H1 (cell line): ENCODE measurements at regions not wholly inside any gene's neighbourhood (a gene's known extent, or its start where the extent isn't known, plus 50 kb on each side); places are given as distances from the start of the nearest gene placed in this dataset.

ENCODE experiments used
- CBX5 ChIP-seq: fragments of 300-800, 300-1000 bp; sonication (generic); IDR thresholded peaks from 2 replicates; pipeline ENCODE4 v1.7.1; 2016; ENCODE audit warnings: antibody characterized with exemption, low read length, low read depth
- CHD1 ChIP-seq: IDR thresholded peaks from 2 replicates; pipeline ENCODE4 v1.6.1; 2012; ENCODE audit warnings: low read depth, low read length, improper control_type of control experiment
- EGR1 ChIP-seq: IDR thresholded peaks from 2 replicates; pipeline ENCODE4 v1.6.1; 2011; ENCODE audit warnings: low read depth, low read length, borderline replicate concordance
- HDAC2 ChIP-seq, 2 experiments: fragments of 300-600 bp in 1 of 2; sonication (generic) in 1 of 2; IDR thresholded peaks; 2 replicates each; pipeline ENCODE4 v1.6.1; 2011 to 2012; ENCODE audit warnings: low read depth in 2 of 2, low read length in 2 of 2, mild to moderate bottlenecking in 2 of 2, moderate library complexity in 2 of 2, borderline replicate concordance in 1 of 2, inconsistent platforms in 1 of 2
- JUND ChIP-seq: IDR thresholded peaks from 2 replicates; pipeline ENCODE4 v1.6.1; 2011; ENCODE audit warnings: mild to moderate bottlenecking, improper control_type of control experiment, low read length
- PHF8 ChIP-seq: fragments of 200-600 bp; sonication (generic); conservative IDR thresholded peaks from 2 replicates; pipeline ENCODE4 v1.7.1; 2012; ENCODE audit warnings: low read depth, mild to moderate bottlenecking, inconsistent platforms, low read length, moderate library complexity
- POLR2A ChIP-seq, 2 experiments: IDR thresholded peaks; 1 replicate in 1 of 2; 2 replicates in 1 of 2; pipeline ENCODE4 v1.6.1; 2011; ENCODE audit warnings: low read depth in 2 of 2, low read length in 2 of 2, mild to moderate bottlenecking in 2 of 2; ENCODE audit errors: control extremely low read depth in 1 of 2
- POLR2AphosphoS5 ChIP-seq: IDR thresholded peaks from 2 replicates; pipeline ENCODE4 v1.6.1; 2011; ENCODE audit warnings: low read depth, low read length
- RAD21 ChIP-seq, 2 experiments: IDR thresholded peaks in 1 of 2; conservative IDR thresholded peaks in 1 of 2; 2 replicates each; pipeline ENCODE4 v1.6.1; 2011; ENCODE audit warnings: low read depth in 2 of 2, low read length in 2 of 2, improper control_type of control experiment in 1 of 2, inconsistent platforms in 1 of 2, mild to moderate bottlenecking in 1 of 2, moderate library complexity in 1 of 2
- SAP30 ChIP-seq: fragments of 300-600 bp; sonication (generic); IDR thresholded peaks from 2 replicates; pipeline ENCODE4 v1.7.1; 2012; ENCODE audit warnings: low read length, moderate library complexity, mild to moderate bottlenecking, inconsistent platforms; ENCODE audit not compliant: insufficient read depth, insufficient replicate concordance
- SIX5 ChIP-seq: IDR thresholded peaks from 2 replicates; pipeline ENCODE4 v1.6.1; 2011; ENCODE audit warnings: mild to moderate bottlenecking, low read depth, low read length
- SP4 ChIP-seq: IDR thresholded peaks from 2 replicates; pipeline ENCODE4 v1.6.1; 2012; ENCODE audit warnings: low read length, inconsistent platforms
- SUZ12 ChIP-seq: fragments of 200-600 bp; sonication (generic); IDR thresholded peaks from 2 replicates; pipeline ENCODE4 v1.6.1; 2012; ENCODE audit warnings: mild to moderate bottlenecking, inconsistent platforms, low read length, moderate library complexity, mixed read lengths
- ZNF274 ChIP-seq: IDR thresholded peaks from 2 replicates; pipeline ENCODE4 v1.7.0; 2012; ENCODE audit warnings: low read length, borderline replicate concordance; ENCODE audit errors: extremely low read depth
- TF ChIP-seq, protein P1 (sequence below): IDR thresholded peaks from 2 replicates; pipeline ENCODE4 v1.6.1; 2012; ENCODE audit warnings: low read length, inconsistent platforms

DNA sequence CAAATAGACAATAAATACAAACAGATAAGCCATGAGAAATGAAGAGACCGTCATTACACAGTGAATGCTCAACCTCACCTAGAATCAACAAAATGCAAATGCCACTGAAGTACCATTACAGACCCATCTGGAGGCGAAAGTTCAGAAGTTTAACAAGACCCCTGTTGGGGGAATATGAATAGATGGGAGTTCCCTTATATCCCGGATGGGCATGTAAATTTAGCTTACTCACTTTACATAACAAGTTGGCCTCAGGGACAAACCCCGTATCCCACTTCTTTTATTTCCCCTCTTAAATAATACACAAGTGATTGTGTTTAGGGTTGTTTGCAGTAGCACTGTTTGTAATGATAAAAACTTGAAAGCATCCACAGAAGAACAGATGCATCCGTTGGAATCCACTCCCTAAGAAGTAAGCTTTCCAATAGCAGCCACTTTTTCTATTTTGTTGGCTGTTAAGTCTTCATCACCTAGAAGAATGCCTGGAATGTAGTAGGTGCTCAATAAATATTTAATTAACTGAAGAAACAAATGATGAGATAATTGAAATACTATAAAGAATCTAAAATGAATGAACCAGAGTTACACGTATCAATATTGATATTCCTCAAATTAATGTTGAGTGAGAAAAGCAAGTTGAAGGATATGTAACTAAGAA is 1076.3 kb upstream of the TENM3 start (continued):
- TF ChIP-seq, protein P1, sequence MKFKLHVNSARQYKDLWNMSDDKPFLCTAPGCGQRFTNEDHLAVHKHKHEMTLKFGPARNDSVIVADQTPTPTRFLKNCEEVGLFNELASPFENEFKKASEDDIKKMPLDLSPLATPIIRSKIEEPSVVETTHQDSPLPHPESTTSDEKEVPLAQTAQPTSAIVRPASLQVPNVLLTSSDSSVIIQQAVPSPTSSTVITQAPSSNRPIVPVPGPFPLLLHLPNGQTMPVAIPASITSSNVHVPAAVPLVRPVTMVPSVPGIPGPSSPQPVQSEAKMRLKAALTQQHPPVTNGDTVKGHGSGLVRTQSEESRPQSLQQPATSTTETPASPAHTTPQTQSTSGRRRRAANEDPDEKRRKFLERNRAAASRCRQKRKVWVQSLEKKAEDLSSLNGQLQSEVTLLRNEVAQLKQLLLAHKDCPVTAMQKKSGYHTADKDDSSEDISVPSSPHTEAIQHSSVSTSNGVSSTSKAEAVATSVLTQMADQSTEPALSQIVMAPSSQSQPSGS: no peak
- 0 out of 2 replicates have a peak, but pooled peaks have one; percentile 14 for TF ChIP-seq JUND
- no peak for TF ChIP-seq POLR2AphosphoS5
- no peak for TF ChIP-seq EGR1
- TF ChIP-seq ZNF274: no peak
- TF ChIP-seq SP4: no peak
- no peak for TF ChIP-seq CBX5
- no peak for TF ChIP-seq CHD1
- no peak for TF ChIP-seq POLR2A (IDR thresholded peaks at IDR 0.05; ENCODE audit: control extremely low read depth in 1 of 2, low read depth in 2 of 2, low read length in 2 of 2)
- no peak for TF ChIP-seq RAD21 (IDR thresholded peaks at IDR 0.05 in 1 of 2, conservative IDR thresholded peaks at IDR 0.05 in 1 of 2; ENCODE audit: low read depth in 2 of 2, low read length in 2 of 2)
- no peak for TF ChIP-seq PHF8
- no peak for TF ChIP-seq SIX5
- no peak for TF ChIP-seq SAP30
- TF ChIP-seq HDAC2 (IDR thresholded peaks at IDR 0.05; ENCODE audit: borderline replicate concordance in 1 of 2, low read depth in 2 of 2, low read length in 2 of 2): no peak
- TF ChIP-seq SUZ12: no peak
